Ishikawa (cell line): ENCODE measurements at regions not wholly inside any gene's neighbourhood (a gene's known extent, or its start where the extent isn't known, plus 50 kb on each side); places are given as distances from the start of the nearest gene placed in this dataset.

ENCODE experiments used
- FOXM1 ChIP-seq: IDR thresholded peaks from 2 replicates; pipeline ENCODE4 v1.6.1; 2012; ENCODE audit warnings: low read depth, borderline replicate concordance
- REST ChIP-seq: IDR thresholded peaks from 2 replicates; pipeline ENCODE4 v1.6.1; 2012; ENCODE audit warnings: low read depth, mild to moderate bottlenecking

GRCh38 chr19:56721714-56722113 is 50.2 kb upstream of the ZNF835 start:
- TF ChIP-seq FOXM1 (no peak), REST (peak; percentile 77)
